GM12878 (cell line): ENCODE measurements at regions not wholly inside any gene's neighbourhood (a gene's known extent, or its start where the extent isn't known, plus 50 kb on each side); places are given as distances from the start of the nearest gene placed in this dataset.

Experiments
- ATAC-seq: fragments of 200-7000 bp; cut with Tn5 transposase; 3 replicates; pipeline ENCODE4 v1.9.1; 2020; ENCODE audit warnings: mild to moderate bottlenecking, moderate library complexity
- BruUV-seq: library from RNA; stranded (reverse); fragments of 400-500 nt; replicated peaks from 2 replicates; lab custom pipeline; 2021; lab: Mats Ljungman, UMichigan
- CTCF ChIA-PET: fragments of 300-600 bp; sonication (Branson Sonifier 250); formaldehyde crosslinking; extraction: SDS; loops from one replicate; lab custom pipeline; 2021; ENCODE audit warnings: inconsistent platforms; lab: Yijun Ruan, JAX
- POLR2A ChIA-PET: fragments of 350-600 bp; formaldehyde crosslinking; extraction: SDS; loops from one replicate; lab custom pipeline; 2021; ENCODE audit warnings: inconsistent platforms; lab: Charles Lee
- RAD21 ChIA-PET: fragments of 300-600 bp; sonication (Branson Sonifier 250); formaldehyde crosslinking; loops from one replicate; lab custom pipeline; 2023; ENCODE audit warnings: antibody characterized with exemption; ENCODE audit not compliant: unreplicated experiment; lab: Charles Lee
- SMC1A ChIA-PET: fragments of 300-600 bp; sonication (Branson Sonifier 250); formaldehyde crosslinking; loops from one replicate; lab custom pipeline; 2023; ENCODE audit not compliant: unreplicated experiment, uncharacterized antibody; lab: Charles Lee
- DNase-seq: peaks from one replicate; pipeline ENCODE4 v3.0.0-alpha.2; 2011; ENCODE audit warnings: low read depth, low spot score
- FAIRE-seq: peaks from 3 replicates; lab custom pipeline; 2011; peaks lifted over from hg19 to GRCh38; lab: Jason Lieb, UNC
- H2AFZ ChIP-seq: 2 replicates; pipeline ENCODE4 v1.6.0; 2011; ENCODE audit warnings: low read depth, low read length, control low read depth; ENCODE audit not compliant: control insufficient read depth
- H3K27ac ChIP-seq: 2 replicates; pipeline ENCODE4 v1.5.1; 2011; ENCODE audit warnings: control low read depth; ENCODE audit not compliant: control insufficient read depth, insufficient read depth
- H3K27me3 ChIP-seq, 2 experiments: replicated peaks in 1 of 2; 2 replicates each; pipeline versions ENCODE4 v1.6.0 to v1.6.1; 2011; ENCODE audit warnings: low read length in 1 of 2; ENCODE audit not compliant: control insufficient read depth in 2 of 2, insufficient read depth in 2 of 2
- H3K36me3 ChIP-seq, 2 experiments: 2 replicates each; pipeline ENCODE4 v1.5.1; 2011; ENCODE audit warnings: low read length in 1 of 2; ENCODE audit not compliant: control insufficient read depth in 2 of 2, insufficient read depth in 2 of 2
- H3K4me1 ChIP-seq: 2 replicates; pipeline ENCODE4 v1.6.1; 2011; ENCODE audit warnings: mild to moderate bottlenecking, low read length, moderate library complexity, mixed read lengths; ENCODE audit not compliant: control insufficient read depth, insufficient read depth
- H3K4me2 ChIP-seq: 2 replicates; pipeline ENCODE4 v1.6.0; 2011; ENCODE audit warnings: control low read depth; ENCODE audit not compliant: control insufficient read depth, insufficient read depth
- H3K4me3 ChIP-seq: fragments of 200-600 bp; sonication (generic); 2 replicates; pipeline ENCODE4 v1.5.1; 2016
- H3K79me2 ChIP-seq: 2 replicates; pipeline ENCODE4 v1.6.0; 2011; ENCODE audit warnings: low read length; ENCODE audit not compliant: control insufficient read depth, insufficient read depth
- H3K9ac ChIP-seq: 2 replicates; pipeline ENCODE4 v1.8.0; 2011; ENCODE audit warnings: low read length, control low read depth, mixed read lengths; ENCODE audit not compliant: control insufficient read depth, insufficient read depth
- H3K9me3 ChIP-seq: replicated peaks from 3 replicates; pipeline ENCODE4 v1.5.1; 2011; ENCODE audit warnings: mild to moderate bottlenecking, low read length; ENCODE audit not compliant: control insufficient read depth, insufficient read depth
- H4K20me1 ChIP-seq: 2 replicates; pipeline ENCODE4 v1.6.0; 2011; ENCODE audit not compliant: control insufficient read depth, insufficient read depth
- MEF2B ChIP-seq: fragments of 450-650 bp; IDR thresholded peaks from 2 replicates; pipeline ENCODE4 v1.6.1; 2018; ENCODE audit warnings: mild to moderate bottlenecking, moderate library complexity; ENCODE audit not compliant: partially characterized antibody, poor library complexity, severe bottlenecking
- NR2C1 ChIP-seq: fragments of 450-650 bp; IDR thresholded peaks from 2 replicates; pipeline ENCODE4 v1.6.1; 2017; ENCODE audit warnings: antibody characterized with exemption, mild to moderate bottlenecking, moderate library complexity
- POLR2AphosphoS2 ChIP-seq: IDR thresholded peaks from 2 replicates; pipeline ENCODE4 v1.6.1; 2011; ENCODE audit warnings: low read depth, mild to moderate bottlenecking, low read length, improper control_type of control experiment, moderate library complexity
- RUNX3 ChIP-seq: IDR thresholded peaks from 2 replicates; pipeline ENCODE4 v1.6.1; 2012; ENCODE audit warnings: low read length, inconsistent platforms
- SMC3 ChIP-seq: IDR thresholded peaks from 2 replicates; pipeline ENCODE4 v1.6.1; 2011; ENCODE audit warnings: low read length, improper control_type of control experiment, borderline replicate concordance
- SP1 ChIP-seq: IDR thresholded peaks from one replicate; pipeline ENCODE4 v1.6.1; 2011; ENCODE audit warnings: low read depth, low read length
- YBX1 ChIP-seq: fragments of 450-650 bp; IDR thresholded peaks from 2 replicates; pipeline ENCODE4 v1.6.1; 2016; ENCODE audit warnings: antibody characterized with exemption
- ZNF24 ChIP-seq: fragments of 450-650 bp; IDR thresholded peaks from 2 replicates; pipeline ENCODE4 v1.6.1; 2017; ENCODE audit warnings: antibody characterized with exemption, mild to moderate bottlenecking
- WGBS: methylation state at CpG from one replicate; pipeline ENCODE4 v1.1.6; 2016; ENCODE audit warnings: low lambda C conversion rate; ENCODE audit not compliant: insufficient replicate concordance, insufficient coverage; ENCODE audit errors: missing lambda C conversion rate; 5-methylcytosine and 5-hydroxymethylcytosine counted together
- in situ Hi-C: fragments of 300-500 bp; cut with MboI; formaldehyde crosslinking; loops from 9 replicates; pipeline ENCODE4 v1.14.3; 2018; ENCODE audit warnings: mixed read lengths
- intact Hi-C: fragments of 100-400 bp; cut with micrococcal nuclease; formaldehyde crosslinking; loops from one replicate; pipeline ENCODE4 v1.14.2; 2022; ENCODE audit not compliant: unreplicated experiment
- TF ChIP-seq, protein P1 (sequence below): IDR thresholded peaks from 2 replicates; pipeline ENCODE4 v1.6.1; 2011; ENCODE audit warnings: low read depth, low read length, improper control_type of control experiment, borderline replicate concordance
- TF ChIP-seq, protein P2 (sequence below): IDR thresholded peaks from 2 replicates; pipeline ENCODE4 v1.6.1; 2012; ENCODE audit warnings: low read depth, low read length, improper control_type of control experiment
- TF ChIP-seq, protein P3 (sequence below): fragments of 450-650 bp; IDR thresholded peaks from 2 replicates; pipeline ENCODE4 v1.6.1; 2016; ENCODE audit warnings: mild to moderate bottlenecking, moderate library complexity, borderline replicate concordance
- TF ChIP-seq, protein P4 (sequence below): fragments of 450-650 bp; IDR thresholded peaks from 2 replicates; pipeline ENCODE4 v1.6.1; 2016; ENCODE audit warnings: mild to moderate bottlenecking

DNA sequence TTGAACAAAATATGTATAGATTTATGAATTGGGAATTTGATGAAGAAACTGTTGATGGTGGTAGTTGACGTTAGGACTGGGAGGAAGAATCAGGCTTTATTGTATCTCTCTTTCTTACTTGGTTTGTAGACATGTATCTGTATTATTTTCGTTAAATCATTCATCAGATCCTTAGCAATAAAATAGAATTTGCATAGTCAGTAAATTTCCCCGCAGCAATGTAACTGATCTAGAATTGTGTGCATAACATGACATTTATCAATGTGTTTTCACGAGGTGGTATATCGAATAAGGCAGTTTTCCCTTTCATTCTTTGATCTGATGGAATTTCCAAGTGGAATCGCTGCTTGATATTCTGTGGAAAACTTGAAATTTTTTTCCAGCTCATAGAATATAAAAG, 308.8 kb downstream of the SPRY1 start:
- H3K4me1 ChIP-seq: no peaks in the 10 kb centered on the region
- H3K27me3 ChIP-seq: no peaks in the 10 kb centered on the region; a peak in 1 of 4 replicates
- H3K9me3 ChIP-seq: no peaks in the 10 kb centered on the region
- RAD21 ChIA-PET: no interaction called here
- H3K4me2 ChIP-seq: no peak overlapping the region
- intact Hi-C loops (no loop called here), in situ Hi-C loops (no loop called here)
- H3K4me3 ChIP-seq: no peak overlapping the region
- H3K27ac ChIP-seq: no peak overlapping the region
- H2AFZ ChIP-seq: no peak overlapping the region
- FAIRE-seq: no peak
- no peak for TF ChIP-seq SP1
- TF ChIP-seq, protein P1, sequence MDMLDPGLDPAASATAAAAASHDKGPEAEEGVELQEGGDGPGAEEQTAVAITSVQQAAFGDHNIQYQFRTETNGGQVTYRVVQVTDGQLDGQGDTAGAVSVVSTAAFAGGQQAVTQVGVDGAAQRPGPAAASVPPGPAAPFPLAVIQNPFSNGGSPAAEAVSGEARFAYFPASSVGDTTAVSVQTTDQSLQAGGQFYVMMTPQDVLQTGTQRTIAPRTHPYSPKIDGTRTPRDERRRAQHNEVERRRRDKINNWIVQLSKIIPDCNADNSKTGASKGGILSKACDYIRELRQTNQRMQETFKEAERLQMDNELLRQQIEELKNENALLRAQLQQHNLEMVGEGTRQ: no peak
- no peak for TF ChIP-seq POLR2AphosphoS2
- TF ChIP-seq SMC3: no peak
- TF ChIP-seq YBX1: no peak
- no peak for TF ChIP-seq RUNX3
- TF ChIP-seq, protein P2, sequence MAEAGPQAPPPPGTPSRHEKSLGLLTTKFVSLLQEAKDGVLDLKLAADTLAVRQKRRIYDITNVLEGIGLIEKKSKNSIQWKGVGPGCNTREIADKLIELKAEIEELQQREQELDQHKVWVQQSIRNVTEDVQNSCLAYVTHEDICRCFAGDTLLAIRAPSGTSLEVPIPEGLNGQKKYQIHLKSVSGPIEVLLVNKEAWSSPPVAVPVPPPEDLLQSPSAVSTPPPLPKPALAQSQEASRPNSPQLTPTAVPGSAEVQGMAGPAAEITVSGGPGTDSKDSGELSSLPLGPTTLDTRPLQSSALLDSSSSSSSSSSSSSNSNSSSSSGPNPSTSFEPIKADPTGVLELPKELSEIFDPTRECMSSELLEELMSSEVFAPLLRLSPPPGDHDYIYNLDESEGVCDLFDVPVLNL: no peak
- TF ChIP-seq NR2C1: no peak
- TF ChIP-seq ZNF24: no peak
- TF ChIP-seq MEF2B: no peak
- TF ChIP-seq, protein P3, sequence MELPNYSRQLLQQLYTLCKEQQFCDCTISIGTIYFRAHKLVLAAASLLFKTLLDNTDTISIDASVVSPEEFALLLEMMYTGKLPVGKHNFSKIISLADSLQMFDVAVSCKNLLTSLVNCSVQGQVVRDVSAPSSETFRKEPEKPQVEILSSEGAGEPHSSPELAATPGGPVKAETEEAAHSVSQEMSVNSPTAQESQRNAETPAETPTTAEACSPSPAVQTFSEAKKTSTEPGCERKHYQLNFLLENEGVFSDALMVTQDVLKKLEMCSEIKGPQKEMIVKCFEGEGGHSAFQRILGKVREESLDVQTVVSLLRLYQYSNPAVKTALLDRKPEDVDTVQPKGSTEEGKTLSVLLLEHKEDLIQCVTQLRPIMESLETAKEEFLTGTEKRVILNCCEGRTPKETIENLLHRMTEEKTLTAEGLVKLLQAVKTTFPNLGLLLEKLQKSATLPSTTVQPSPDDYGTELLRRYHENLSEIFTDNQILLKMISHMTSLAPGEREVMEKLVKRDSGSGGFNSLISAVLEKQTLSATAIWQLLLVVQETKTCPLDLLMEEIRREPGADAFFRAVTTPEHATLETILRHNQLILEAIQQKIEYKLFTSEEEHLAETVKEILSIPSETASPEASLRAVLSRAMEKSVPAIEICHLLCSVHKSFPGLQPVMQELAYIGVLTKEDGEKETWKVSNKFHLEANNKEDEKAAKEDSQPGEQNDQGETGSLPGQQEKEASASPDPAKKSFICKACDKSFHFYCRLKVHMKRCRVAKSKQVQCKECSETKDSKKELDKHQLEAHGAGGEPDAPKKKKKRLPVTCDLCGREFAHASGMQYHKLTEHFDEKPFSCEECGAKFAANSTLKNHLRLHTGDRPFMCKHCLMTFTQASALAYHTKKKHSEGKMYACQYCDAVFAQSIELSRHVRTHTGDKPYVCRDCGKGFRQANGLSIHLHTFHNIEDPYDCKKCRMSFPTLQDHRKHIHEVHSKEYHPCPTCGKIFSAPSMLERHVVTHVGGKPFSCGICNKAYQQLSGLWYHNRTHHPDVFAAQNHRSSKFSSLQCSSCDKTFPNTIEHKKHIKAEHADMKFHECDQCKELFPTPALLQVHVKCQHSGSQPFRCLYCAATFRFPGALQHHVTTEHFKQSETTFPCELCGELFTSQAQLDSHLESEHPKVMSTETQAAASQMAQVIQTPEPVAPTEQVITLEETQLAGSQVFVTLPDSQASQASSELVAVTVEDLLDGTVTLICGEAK: no peak
- TF ChIP-seq, protein P4, sequence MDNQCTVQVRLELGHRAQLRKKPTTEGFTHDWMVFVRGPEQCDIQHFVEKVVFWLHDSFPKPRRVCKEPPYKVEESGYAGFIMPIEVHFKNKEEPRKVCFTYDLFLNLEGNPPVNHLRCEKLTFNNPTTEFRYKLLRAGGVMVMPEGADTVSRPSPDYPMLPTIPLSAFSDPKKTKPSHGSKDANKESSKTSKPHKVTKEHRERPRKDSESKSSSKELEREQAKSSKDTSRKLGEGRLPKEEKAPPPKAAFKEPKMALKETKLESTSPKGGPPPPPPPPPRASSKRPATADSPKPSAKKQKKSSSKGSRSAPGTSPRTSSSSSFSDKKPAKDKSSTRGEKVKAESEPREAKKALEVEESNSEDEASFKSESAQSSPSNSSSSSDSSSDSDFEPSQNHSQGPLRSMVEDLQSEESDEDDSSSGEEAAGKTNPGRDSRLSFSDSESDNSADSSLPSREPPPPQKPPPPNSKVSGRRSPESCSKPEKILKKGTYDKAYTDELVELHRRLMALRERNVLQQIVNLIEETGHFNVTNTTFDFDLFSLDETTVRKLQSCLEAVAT: no peak
- TF ChIP-seq, all 136 proteins: peak for 0
- ChIA-PET POLR2A (no interaction called here), SMC1A (no interaction called here), CTCF (interaction anchor here (0.7 kb wide), 1 partner anchor 1018 kb away, joined by 4 read pairs; no protein-coding TSS in a partner anchor)
- Histone ChIP-seq H4K20me1 (no peaks in the 10 kb centered on the region), H3K36me3 (no peaks in the 10 kb centered on the region), H3K79me2 (no peaks in the 10 kb centered on the region), H3K9ac (no peak overlapping the region)
- ATAC-seq (no peak), DNase-seq (no peak)
- BruUV-seq: no TSS peak
- WGBS: under 1% methylated on average over 6 of the region's 6 CpGs
